HEK293 (cell line): ENCODE measurements at regions not wholly inside any gene's neighbourhood (a gene's known extent, or its start where the extent isn't known, plus 50 kb on each side); places are given as distances from the start of the nearest gene placed in this dataset.

ENCODE experiments used
- GFI1B ChIP-seq: fragments of 450-650 bp; formaldehyde crosslinking; IDR thresholded peaks from 2 replicates; pipeline ENCODE4 v1.5.1; 2016; ENCODE audit warnings: missing biosample characterization, missing genetic modification characterization
- SP2 ChIP-seq: fragments of 450-650 bp; formaldehyde crosslinking; IDR thresholded peaks from 2 replicates; pipeline ENCODE4 v1.5.1; 2016; ENCODE audit warnings: missing biosample characterization, missing genetic modification characterization
- TF ChIP-seq, protein P1 (sequence below): fragments of 450-650 bp; formaldehyde crosslinking; IDR thresholded peaks from 2 replicates; pipeline ENCODE4 v1.5.1; 2016; ENCODE audit warnings: missing biosample characterization, missing genetic modification characterization

DNA sequence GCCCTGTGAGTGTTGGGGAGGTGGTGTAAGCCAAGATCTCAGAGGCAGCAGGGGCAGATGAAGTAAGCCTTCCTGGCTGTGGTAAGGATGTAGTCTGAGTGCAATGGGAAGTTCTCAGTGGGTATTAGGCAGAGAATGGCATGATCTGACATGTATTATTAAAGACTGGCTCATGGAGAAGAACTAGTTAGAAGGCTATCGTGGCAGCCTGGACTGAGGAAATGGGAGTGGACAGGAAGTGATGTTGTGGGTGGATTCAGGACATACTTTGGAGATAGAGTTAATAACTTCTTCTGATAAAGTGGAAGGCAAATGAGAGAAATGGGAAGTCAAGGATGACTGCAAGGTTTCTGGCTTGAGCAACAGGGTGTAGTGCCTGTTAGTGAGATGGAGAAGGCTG lies 250.9 kb upstream of the CFAP20DC start:
- TF ChIP-seq, protein P1, sequence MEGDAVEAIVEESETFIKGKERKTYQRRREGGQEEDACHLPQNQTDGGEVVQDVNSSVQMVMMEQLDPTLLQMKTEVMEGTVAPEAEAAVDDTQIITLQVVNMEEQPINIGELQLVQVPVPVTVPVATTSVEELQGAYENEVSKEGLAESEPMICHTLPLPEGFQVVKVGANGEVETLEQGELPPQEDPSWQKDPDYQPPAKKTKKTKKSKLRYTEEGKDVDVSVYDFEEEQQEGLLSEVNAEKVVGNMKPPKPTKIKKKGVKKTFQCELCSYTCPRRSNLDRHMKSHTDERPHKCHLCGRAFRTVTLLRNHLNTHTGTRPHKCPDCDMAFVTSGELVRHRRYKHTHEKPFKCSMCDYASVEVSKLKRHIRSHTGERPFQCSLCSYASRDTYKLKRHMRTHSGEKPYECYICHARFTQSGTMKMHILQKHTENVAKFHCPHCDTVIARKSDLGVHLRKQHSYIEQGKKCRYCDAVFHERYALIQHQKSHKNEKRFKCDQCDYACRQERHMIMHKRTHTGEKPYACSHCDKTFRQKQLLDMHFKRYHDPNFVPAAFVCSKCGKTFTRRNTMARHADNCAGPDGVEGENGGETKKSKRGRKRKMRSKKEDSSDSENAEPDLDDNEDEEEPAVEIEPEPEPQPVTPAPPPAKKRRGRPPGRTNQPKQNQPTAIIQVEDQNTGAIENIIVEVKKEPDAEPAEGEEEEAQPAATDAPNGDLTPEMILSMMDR = no peak
- no peak for TF ChIP-seq SP2 (tag by site-specific recombination)
- no peak for TF ChIP-seq GFI1B
